ELR (cell line): ENCODE measurements at regions not wholly inside any gene's neighbourhood (a gene's known extent, or its start where the extent isn't known, plus 50 kb on each side); places are given as distances from the start of the nearest gene placed in this dataset.
"Not testable (repeated sequence)": the region's sequence is repeated elsewhere in the genome, so short reads cannot be mapped to it uniquely, and the experiment has no call there.

ENCODE experiments used
- DNase-seq: peaks from one replicate; pipeline ENCODE4 v3.0.0-alpha.2; 2015; ENCODE audit warnings: low read depth

- no peak for DNase-seq
Observed at GRCh38 chr2:35116151-35116550, 1239.4 kb upstream of the CRIM1 start.

GRCh38 chr2:35114765-35115164 is 1240.8 kb upstream of the CRIM1 start:
- DNase-seq, result no peak

- DNase-seq, result not testable (repeated sequence)
Observed at GRCh38 chr2:35112367-35112766, 1243.2 kb upstream of the CRIM1 start.

- no peak for DNase-seq
Observed at GRCh38 chr2:35104309-35104708, 1251.3 kb upstream of the CRIM1 start.

GRCh38 chr2:35099342-35099741 is 1256.2 kb upstream of the CRIM1 start:
- no peak for DNase-seq

- no peak for DNase-seq
Observed at GRCh38 chr2:35082072-35082471, 1273.5 kb upstream of the CRIM1 start.

- DNase-seq, result no peak
Observed at GRCh38 chr2:35081622-35082015, 1274.0 kb upstream of the CRIM1 start.

GRCh38 chr2:35081001-35081621 is 1274.5 kb upstream of the CRIM1 start:
- no peak for DNase-seq

- no peak for DNase-seq
Observed at GRCh38 chr2:35080231-35080910, 1275.2 kb upstream of the CRIM1 start.

GRCh38 chr2:35067420-35067819 is 1288.2 kb upstream of the CRIM1 start:
- no peak for DNase-seq

GRCh38 chr2:35063836-35064235 is 1291.7 kb upstream of the CRIM1 start:
- no peak for DNase-seq

- no peak for DNase-seq
Observed at GRCh38 chr2:35035883-35036282, 1319.7 kb upstream of the CRIM1 start.

GRCh38 chr2:35033748-35034147 is 1321.8 kb upstream of the CRIM1 start:
- no peak for DNase-seq

GRCh38 chr2:35023545-35023944 is 1332.0 kb upstream of the CRIM1 start:
- no peak for DNase-seq

- no peak for DNase-seq
Observed at GRCh38 chr2:35000453-35000852, 1355.1 kb upstream of the CRIM1 start.

- no peak for DNase-seq
Observed at GRCh38 chr2:34998741-34999140, 1356.8 kb upstream of the CRIM1 start.

- no peak for DNase-seq
Observed at GRCh38 chr2:34997779-34998178, 1357.8 kb upstream of the CRIM1 start.

GRCh38 chr2:34995196-34995595 is 1360.4 kb upstream of the CRIM1 start:
- no peak for DNase-seq

- no peak for DNase-seq
Observed at GRCh38 chr2:34991508-34992274, 1363.9 kb upstream of the CRIM1 start.

- DNase-seq, result no peak
Observed at GRCh38 chr2:34985474-34985873, 1370.1 kb upstream of the CRIM1 start.

- no peak for DNase-seq
Observed at GRCh38 chr2:34980689-34981088, 1374.9 kb upstream of the CRIM1 start.

GRCh38 chr2:34979148-34979547 is 1376.4 kb upstream of the CRIM1 start:
- DNase-seq, result no peak

GRCh38 chr2:34961822-34962221 is 1362.7 kb upstream of the FAM98A start:
- no peak for DNase-seq
